ENCODE measurements at regions not wholly inside any gene's neighbourhood (a gene's known extent, or its start where the extent isn't known, plus 50 kb on each side); places are given as distances from the start of the nearest gene placed in this dataset.

DNA sequence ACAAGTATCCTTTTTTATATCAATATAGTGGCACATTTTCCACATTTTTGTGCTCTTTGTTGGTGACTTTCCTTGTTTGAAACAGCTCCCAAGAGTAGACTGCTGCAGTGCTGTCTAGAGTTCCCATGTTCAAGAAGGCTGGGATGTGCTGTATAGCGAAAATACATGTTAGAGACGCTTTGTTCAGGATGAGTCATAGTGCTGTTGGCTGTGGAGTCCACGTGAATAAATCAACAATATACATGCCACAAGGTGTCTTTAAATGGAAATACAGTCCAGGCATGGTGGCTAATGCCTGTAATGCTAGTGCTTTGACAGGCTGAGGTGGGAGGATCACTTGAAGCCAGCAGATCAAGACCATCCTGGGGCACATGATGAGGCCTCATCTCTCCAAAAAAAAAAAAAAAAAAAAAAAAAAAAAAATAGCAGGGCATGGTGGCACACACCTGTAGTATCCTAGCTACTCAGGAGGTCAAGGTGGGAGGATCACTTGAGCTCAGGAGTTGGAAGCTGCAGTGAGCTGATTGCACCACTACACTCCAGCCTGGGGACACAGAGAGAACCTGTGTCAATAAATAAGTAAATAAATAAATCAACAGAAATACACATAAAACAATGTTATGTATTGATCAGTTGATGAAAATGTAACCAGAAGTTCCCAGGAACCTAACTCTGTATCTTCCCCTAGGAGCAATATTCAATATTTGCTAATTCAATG, 256.8 kb upstream of the STS start:
- H2AFZ ChIP-seq (ENCODE audit: low read depth), result no peak overlapping the region
- no peaks in the 10 kb centered on the region for H3K4me1 ChIP-seq (ENCODE audit: control insufficient read depth in 1 of 2, insufficient read depth in 2 of 2, low read depth in 1 of 2, low read length in 1 of 2)
- TF ChIP-seq, protein P1, sequence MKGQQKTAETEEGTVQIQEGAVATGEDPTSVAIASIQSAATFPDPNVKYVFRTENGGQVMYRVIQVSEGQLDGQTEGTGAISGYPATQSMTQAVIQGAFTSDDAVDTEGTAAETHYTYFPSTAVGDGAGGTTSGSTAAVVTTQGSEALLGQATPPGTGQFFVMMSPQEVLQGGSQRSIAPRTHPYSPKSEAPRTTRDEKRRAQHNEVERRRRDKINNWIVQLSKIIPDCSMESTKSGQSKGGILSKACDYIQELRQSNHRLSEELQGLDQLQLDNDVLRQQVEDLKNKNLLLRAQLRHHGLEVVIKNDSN (IDR thresholded peaks at IDR 0.05; ENCODE audit: borderline replicate concordance, low read depth), result no peak
- no peak for TF ChIP-seq FOXJ3 (CRISPR knock-in tag; IDR thresholded peaks at IDR 0.05)
- no peak for TF ChIP-seq RFX5 (IDR thresholded peaks at IDR 0.05; ENCODE audit: low read length)
- TF ChIP-seq JUND (IDR thresholded peaks at IDR 0.05), result no peak
- TF ChIP-seq TEAD4 (IDR thresholded peaks at IDR 0.05; ENCODE audit: borderline replicate concordance, insufficient read depth), result no peak
- TF ChIP-seq CTCF (IDR thresholded peaks at IDR 0.05), result no peak
- no peak for TF ChIP-seq CHD2 (IDR thresholded peaks at IDR 0.05; ENCODE audit: low read length, partially characterized antibody)
- TF ChIP-seq FOXM1 (IDR thresholded peaks at IDR 0.05; ENCODE audit: low read depth), result no peak
- no peak for TF ChIP-seq ELF1 (IDR thresholded peaks at IDR 0.05)
- TF ChIP-seq, protein P2, sequence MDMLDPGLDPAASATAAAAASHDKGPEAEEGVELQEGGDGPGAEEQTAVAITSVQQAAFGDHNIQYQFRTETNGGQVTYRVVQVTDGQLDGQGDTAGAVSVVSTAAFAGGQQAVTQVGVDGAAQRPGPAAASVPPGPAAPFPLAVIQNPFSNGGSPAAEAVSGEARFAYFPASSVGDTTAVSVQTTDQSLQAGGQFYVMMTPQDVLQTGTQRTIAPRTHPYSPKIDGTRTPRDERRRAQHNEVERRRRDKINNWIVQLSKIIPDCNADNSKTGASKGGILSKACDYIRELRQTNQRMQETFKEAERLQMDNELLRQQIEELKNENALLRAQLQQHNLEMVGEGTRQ (IDR thresholded peaks at IDR 0.05; ENCODE audit: borderline replicate concordance, low read depth, low read length), result no peak
- no peak for TF ChIP-seq EP300 (IDR thresholded peaks at IDR 0.05; ENCODE audit: borderline replicate concordance in 1 of 2, low read depth in 1 of 2, low read length in 1 of 2)
- no peak for TF ChIP-seq TCF12 (IDR thresholded peaks at IDR 0.05)
- no peak for TF ChIP-seq EZH2phosphoT487 (IDR thresholded peaks at IDR 0.05; ENCODE audit: borderline replicate concordance, low read depth)
- TF ChIP-seq SMC3 (IDR thresholded peaks at IDR 0.05; ENCODE audit: low read depth, low read length), result no peak
- TF ChIP-seq MEF2A (IDR thresholded peaks at IDR 0.05; ENCODE audit: borderline replicate concordance, low read depth), result no peak
- H3K9ac ChIP-seq, result no peak overlapping the region
- H3K27ac ChIP-seq (ENCODE audit: low read depth in 2 of 2, low read length in 1 of 2), result no peak overlapping the region
- no peaks in the 10 kb centered on the region for H3K9me3 ChIP-seq
- no peaks in the 10 kb centered on the region for H3K9me2 ChIP-seq
- DNase-seq, result no peak
- no peak overlapping the region for H3K4me3 ChIP-seq (ENCODE audit: low read depth in 2 of 2, low read length in 1 of 2)
- no peaks in the 10 kb centered on the region for H4K20me1 ChIP-seq (ENCODE audit: insufficient read depth)
- 24% methylated on average over 3 of the region's 3 CpGs for WGBS (ENCODE audit: low lambda C conversion rate)
- H3K79me2 ChIP-seq (ENCODE audit: insufficient read depth), result no peaks in the 10 kb centered on the region
- no peak overlapping the region for H3K4me2 ChIP-seq
- H3K36me3 ChIP-seq (replicated peaks in 1 of 2; ENCODE audit: control insufficient read depth in 1 of 2, insufficient read depth in 2 of 2, low read length in 1 of 2), result no peaks in the 10 kb centered on the region
- POLR2A ChIA-PET, result no interaction called here
- H3K27me3 ChIP-seq (ENCODE audit: insufficient read depth), result no peaks in the 10 kb centered on the region
- no peaks in the 10 kb centered on the region for H3F3A ChIP-seq (replicated peaks; ENCODE audit: insufficient read depth)
- CTCF ChIA-PET, result no interaction called here

- Histone ChIP-seq H3K4me2 (no peak overlapping the region), H3K79me2 (ENCODE audit: insufficient read depth) (no peaks in the 10 kb centered on the region), H3K4me3 (ENCODE audit: low read depth in 2 of 2, low read length in 1 of 2) (no peak overlapping the region), H3K27me3 (ENCODE audit: insufficient read depth) (no peaks in the 10 kb centered on the region), H3K36me3 (replicated peaks in 1 of 2; ENCODE audit: control insufficient read depth in 1 of 2, insufficient read depth in 2 of 2, low read length in 1 of 2) (no peaks in the 10 kb centered on the region), H3K9ac (no peak overlapping the region), H3K9me2 (no peaks in the 10 kb centered on the region), H3K27ac (ENCODE audit: low read depth in 2 of 2, low read length in 1 of 2) (no peak overlapping the region), H4K20me1 (ENCODE audit: insufficient read depth) (no peaks in the 10 kb centered on the region), H3K4me1 (ENCODE audit: control insufficient read depth in 1 of 2, insufficient read depth in 2 of 2, low read depth in 1 of 2, low read length in 1 of 2) (no peaks in the 10 kb centered on the region), H3K9me3 (no peaks in the 10 kb centered on the region), H3F3A (replicated peaks; ENCODE audit: insufficient read depth) (no peaks in the 10 kb centered on the region), H2AFZ (ENCODE audit: low read depth) (no peak overlapping the region)
- no peak for DNase-seq
- WGBS (ENCODE audit: low lambda C conversion rate), result 20% methylated on average over 2 of the region's 2 CpGs
- TF ChIP-seq TCF12 (IDR thresholded peaks at IDR 0.05), result no peak
- TF ChIP-seq CTCF (IDR thresholded peaks at IDR 0.05), result no peak
- no peak for TF ChIP-seq POLR2AphosphoS5 (IDR thresholded peaks at IDR 0.05; ENCODE audit: low read depth, low read length)
- TF ChIP-seq ELF1 (IDR thresholded peaks at IDR 0.05), result no peak
- no peak for TF ChIP-seq EP300 (IDR thresholded peaks at IDR 0.05; ENCODE audit: borderline replicate concordance in 1 of 2, low read depth in 1 of 2, low read length in 1 of 2)
- TF ChIP-seq CHD2 (IDR thresholded peaks at IDR 0.05; ENCODE audit: low read length, partially characterized antibody), result no peak
- TF ChIP-seq FOXM1 (IDR thresholded peaks at IDR 0.05; ENCODE audit: low read depth), result no peak
- no peak for TF ChIP-seq YY1 (IDR thresholded peaks at IDR 0.05; ENCODE audit: low read depth)
- no peak for TF ChIP-seq SIN3A (IDR thresholded peaks at IDR 0.05; ENCODE audit: borderline replicate concordance, low read depth, low read length)
- no peak for TF ChIP-seq MXI1 (IDR thresholded peaks at IDR 0.05; ENCODE audit: low read depth, low read length)
- TF ChIP-seq GATA2 (CRISPR knock-in tag; IDR thresholded peaks at IDR 0.05), result no peak
- POLR2A ChIA-PET, result no interaction called here
- CTCF ChIA-PET, result no interaction called here
Measured at GRCh38 chrX:6885909-6886308, 261.6 kb upstream of the STS start.

Data from SK-N-SH (cell line).